HCT116 (cell line): ENCODE measurements at regions not wholly inside any gene's neighbourhood (a gene's known extent, or its start where the extent isn't known, plus 50 kb on each side); places are given as distances from the start of the nearest gene placed in this dataset.

Experiments
- ATAC-seq: fragments of 200-7000 bp; cut with Tn5 transposase; 2 replicates; pipeline ENCODE4 v1.9.1; 2020; ENCODE audit warnings: mild to moderate bottlenecking, moderate library complexity
- BruUV-seq: library from RNA; stranded (reverse); fragments of 400-500 nt; replicated peaks from 2 replicates; lab custom pipeline; 2021; lab: Mats Ljungman, UMichigan
- CTCF ChIA-PET: fragments of 300-600 bp; sonication (Branson Sonifier 250); formaldehyde crosslinking; loops from one replicate; lab custom pipeline; 2021; ENCODE audit warnings: antibody characterized with exemption; lab: Charles Lee
- POLR2A ChIA-PET: fragments of 300-600, 350-600 bp; sonication (Branson Sonifier 250); formaldehyde crosslinking; loops from one replicate; lab custom pipeline; 2021; ENCODE audit warnings: antibody characterized with exemption; lab: Charles Lee
- RAD21 ChIA-PET, 2 experiments: fragments of 300-600 bp; sonication (Branson Sonifier 250); formaldehyde crosslinking; loops; one replicate each; lab custom pipeline; 2023; ENCODE audit warnings: low total read pairs in 2 of 2; ENCODE audit not compliant: uncharacterized antibody in 2 of 2, unreplicated experiment in 2 of 2, low non-redundant PET in 1 of 2; lab: Charles Lee
- DNase-seq: peaks from one replicate; pipeline ENCODE4 v3.0.0-alpha.2; 2010; ENCODE audit warnings: low read depth, low spot score
- H2AFZ ChIP-seq: fragments of 200-600 bp; shearing (Covaris generic), sonication (generic); 2 replicates; pipeline ENCODE4 v1.6.1; 2017; ENCODE audit warnings: low read depth, mixed run types, mixed read lengths, antibody characterized with exemption, low read length; ENCODE audit not compliant: poor library complexity, severe bottlenecking
- H3K27ac ChIP-seq: 2 replicates; pipeline ENCODE4 v1.5.1; 2012; ENCODE audit warnings: low read depth, low read length
- H3K27me3 ChIP-seq: fragments of 200-600 bp; sonication (generic); 2 replicates; pipeline ENCODE4 v1.6.1; 2016; ENCODE audit warnings: mixed run types, low read length, mixed read lengths; ENCODE audit not compliant: insufficient read depth
- H3K36me3 ChIP-seq, 2 experiments: fragments of 200-500 bp in 1 of 2; fragments of 200-600 bp in 1 of 2; sonication (Bioruptor generic) in 1 of 2; sonication (generic) in 1 of 2; 2 replicates each; pipeline versions ENCODE4 v1.5.1 to v1.6.1; 2014 to 2016; ENCODE audit warnings: low read length in 2 of 2, inconsistent platforms in 1 of 2, mixed read lengths in 1 of 2, mixed run types in 1 of 2; ENCODE audit not compliant: insufficient read depth in 2 of 2, control insufficient read depth in 1 of 2
- H3K4me1 ChIP-seq, 2 experiments: fragments of 200-600 bp in 1 of 2; sonication (generic) in 1 of 2; 2 replicates each; pipeline versions ENCODE4 v1.5.1 to v1.6.1; 2012 to 2017; ENCODE audit warnings: low read length in 2 of 2, inconsistent platforms in 1 of 2, mild to moderate bottlenecking in 1 of 2, mixed read lengths in 1 of 2, mixed run types in 1 of 2, moderate library complexity in 1 of 2; ENCODE audit not compliant: insufficient read depth in 2 of 2, control insufficient read depth in 1 of 2
- H3K4me2 ChIP-seq: fragments of 200-600 bp; sonication (generic); 2 replicates; pipeline ENCODE4 v1.6.1; 2017; ENCODE audit warnings: mixed run types, low read length, mixed read lengths
- H3K4me3 ChIP-seq, 2 experiments: fragments of 200-600 bp in 1 of 2; sonication (generic) in 1 of 2; replicated peaks in 1 of 2; 2 replicates each; pipeline ENCODE4 v1.5.1; 2011 to 2016; ENCODE audit warnings: low read length in 2 of 2, control low read depth in 1 of 2, low read depth in 1 of 2, mild to moderate bottlenecking in 1 of 2, mixed read lengths in 1 of 2, mixed run types in 1 of 2
- H3K79me2 ChIP-seq: fragments of 200-600 bp; sonication (generic); 2 replicates; pipeline ENCODE4 v1.6.1; 2017; ENCODE audit warnings: mild to moderate bottlenecking, mixed run types, low read length, moderate library complexity, mixed read lengths; ENCODE audit not compliant: insufficient read depth
- H3K9ac ChIP-seq: fragments of 200-600 bp; sonication (generic); 2 replicates; pipeline ENCODE4 v1.6.1; 2016; ENCODE audit warnings: low read length, mixed read lengths
- H3K9me2 ChIP-seq: fragments of 200-600 bp; sonication (generic), shearing (Covaris generic); 2 replicates; pipeline ENCODE4 v1.6.1; 2017; ENCODE audit warnings: mixed run types, mild to moderate bottlenecking, moderate library complexity; ENCODE audit not compliant: insufficient read depth
- H3K9me3 ChIP-seq, 2 experiments: fragments of 200-500 bp in 1 of 2; fragments of 200-600 bp in 1 of 2; sonication (Bioruptor generic) in 1 of 2; sonication (generic) in 1 of 2; 2 replicates each; pipeline ENCODE4 v1.6.1; 2014 to 2017; ENCODE audit warnings: low read length in 2 of 2, mixed read lengths in 2 of 2, inconsistent platforms in 1 of 2, low read depth in 1 of 2, mild to moderate bottlenecking in 1 of 2, mixed run types in 1 of 2, moderate library complexity in 1 of 2; ENCODE audit not compliant: control insufficient read depth in 1 of 2, insufficient read depth in 1 of 2
- H4K20me1 ChIP-seq: fragments of 200-600 bp; sonication (generic), shearing (Covaris generic); 2 replicates; pipeline ENCODE4 v1.6.1; 2017; ENCODE audit warnings: mixed run types, mild to moderate bottlenecking, moderate library complexity; ENCODE audit not compliant: insufficient read depth
- ATF3 ChIP-seq: IDR thresholded peaks from 2 replicates; pipeline ENCODE4 v1.6.1; 2012
- CBX3 ChIP-seq: IDR thresholded peaks from 2 replicates; pipeline ENCODE4 v1.6.1; 2012; ENCODE audit warnings: low read depth
- CEBPB ChIP-seq: IDR thresholded peaks from 2 replicates; pipeline ENCODE4 v1.6.1; 2012; ENCODE audit warnings: low read depth
- EGR1 ChIP-seq: IDR thresholded peaks from 2 replicates; pipeline ENCODE4 v1.6.1; 2012; ENCODE audit warnings: low read depth
- ELF1 ChIP-seq: IDR thresholded peaks from 2 replicates; pipeline ENCODE4 v1.6.1; 2012; ENCODE audit warnings: low read depth, borderline replicate concordance
- EZH2 ChIP-seq: fragments of 200-600 bp; sonication (generic); IDR thresholded peaks from 2 replicates; pipeline ENCODE4 v1.6.1; 2017; ENCODE audit warnings: antibody characterized with exemption, mixed run types
- JUND ChIP-seq: IDR thresholded peaks from 2 replicates; pipeline ENCODE4 v1.6.1; 2012
- MAX ChIP-seq: IDR thresholded peaks from 2 replicates; pipeline ENCODE4 v1.6.1; 2012
- POLR2A ChIP-seq: IDR thresholded peaks from 2 replicates; pipeline ENCODE4 v1.7.0; 2011; ENCODE audit warnings: borderline replicate concordance; ENCODE audit not compliant: insufficient read depth, insufficient read length; ENCODE audit errors: extremely low read depth
- RAD21 ChIP-seq: IDR thresholded peaks from 2 replicates; pipeline ENCODE4 v1.6.1; 2012; ENCODE audit warnings: low read depth, mild to moderate bottlenecking
- SP1 ChIP-seq: IDR thresholded peaks from 2 replicates; pipeline ENCODE4 v1.6.1; 2012; ENCODE audit warnings: low read depth
- SRF ChIP-seq: IDR thresholded peaks from 2 replicates; pipeline ENCODE4 v1.6.1; 2012; ENCODE audit warnings: low read depth
- TCF7L2 ChIP-seq: IDR thresholded peaks from 2 replicates; pipeline ENCODE4 v1.7.0; 2011; ENCODE audit warnings: borderline replicate concordance, inconsistent platforms; ENCODE audit not compliant: insufficient read depth, insufficient read length; ENCODE audit errors: extremely low read depth
- YY1 ChIP-seq: IDR thresholded peaks from 2 replicates; pipeline ENCODE4 v1.6.1; 2011; ENCODE audit warnings: low read length, low read depth, moderate library complexity, mild to moderate bottlenecking; ENCODE audit not compliant: insufficient replicate concordance; ENCODE audit errors: extremely low read depth
- ZNF274 ChIP-seq: fragments of 200-500 bp; sonication (Bioruptor generic); IDR thresholded peaks from 2 replicates; pipeline ENCODE4 v1.6.1; 2014; ENCODE audit warnings: mild to moderate bottlenecking, low read depth, low read length, inconsistent platforms
- intact Hi-C: fragments of 100-400 bp; cut with micrococcal nuclease; formaldehyde crosslinking; loops from 2 replicates; pipeline ENCODE4 v1.10.0; 2022

GRCh38 chr13:80618781-80619180 lies 277.9 kb upstream of the SPRY2 start:
- TF ChIP-seq ATF3 (no peak), JUND (no peak), SRF (no peak), ZNF274 (no peak), CEBPB (no peak), MAX (no peak), ELF1 (no peak), POLR2A (no peak), EGR1 (no peak), YY1 (no peak), RAD21 (no peak)
- Histone ChIP-seq H3K4me2 (no peak overlapping the region), H2AFZ (no peak overlapping the region), H3K9ac (no peak overlapping the region), H3K4me1 (no peaks in the 10 kb centered on the region), H3K27me3 (no peaks in the 10 kb centered on the region), H3K9me2 (no peaks in the 10 kb centered on the region), H3K27ac (no peak overlapping the region), H4K20me1 (no peaks in the 10 kb centered on the region), H3K36me3 (no peaks in the 10 kb centered on the region), H3K9me3 (no peaks in the 10 kb centered on the region), H3K4me3 (no peak overlapping the region), H3K79me2 (no peaks in the 10 kb centered on the region)
- no peak for ATAC-seq
- BruUV-seq, result no TSS peak
- POLR2A ChIA-PET, result no interaction called here
- RAD21 ChIA-PET, result no interaction called here
- intact Hi-C loops, result no loop called here
- DNase-seq, result no peak
- CTCF ChIA-PET, result no interaction called here

- Histone ChIP-seq H3K36me3 (no peaks in the 10 kb centered on the region), H2AFZ (no peak overlapping the region), H3K79me2 (no peaks in the 10 kb centered on the region), H3K9me3 (0 out of 4 replicates have a peak, but pooled peaks cover 0 to 7% of the 10 kb centered on the region in 2 experiments), H3K9ac (no peak overlapping the region), H3K27me3 (no peaks in the 10 kb centered on the region), H3K4me1 (no peaks in the 10 kb centered on the region), H3K27ac (no peak overlapping the region), H3K9me2 (no peaks in the 10 kb centered on the region), H3K4me2 (no peak overlapping the region), H3K4me3 (no peak overlapping the region), H4K20me1 (no peaks in the 10 kb centered on the region)
- ChIA-PET CTCF (no interaction called here), RAD21 (no interaction called here), POLR2A (no interaction called here)
- TF ChIP-seq ELF1 (no peak), TCF7L2 (no peak), CBX3 (no peak), ATF3 (no peak), CEBPB (no peak), SP1 (no peak), POLR2A (no peak), SRF (no peak), EZH2 (no peak)
- no peak for DNase-seq
- BruUV-seq, result no TSS peak
- intact Hi-C loops, result no loop called here
- no peak for ATAC-seq
Observed at GRCh38 chr13:80612804-80613203, 271.9 kb upstream of the SPRY2 start.
